Liver (tissue), 8 donors: ENCODE measurements at regions not wholly inside any gene's neighbourhood (a gene's known extent, or its start where the extent isn't known, plus 50 kb on each side); places are given as distances from the start of the nearest gene placed in this dataset.

Experiments used
- DNase-seq: peaks from one replicate; pipeline ENCODE4 v3.0.0-alpha.2; 2017; ENCODE audit warnings: low spot score
- H3K27ac ChIP-seq, 2 donors: one replicate each; pipeline ENCODE4 v1.7.0; 2013; ENCODE audit warnings: inconsistent platforms in 2 of 2, low read length in 2 of 2, control low read depth in 1 of 2, low read depth in 1 of 2, mild to moderate bottlenecking in 1 of 2
- H3K27me3 ChIP-seq, 4 donors: one replicate each; pipeline versions ENCODE4 v1.6.1 to v1.7.0; 2013; ENCODE audit warnings: low read length in 3 of 4, inconsistent platforms in 1 of 4, mild to moderate bottlenecking in 1 of 4, moderate library complexity in 1 of 4; ENCODE audit not compliant: control insufficient read depth in 4 of 4, insufficient read depth in 4 of 4
- H3K36me3 ChIP-seq, 4 donors: one replicate each; pipeline versions ENCODE4 v1.6.1 to v1.7.0; 2013; ENCODE audit warnings: low read length in 3 of 4, mild to moderate bottlenecking in 3 of 4, low read depth in 1 of 4, moderate library complexity in 1 of 4; ENCODE audit not compliant: control insufficient read depth in 4 of 4, insufficient read depth in 3 of 4
- H3K4me1 ChIP-seq, 4 donors: one replicate each; pipeline versions ENCODE4 v1.6.1 to v1.7.0; 2013; ENCODE audit warnings: low read length in 3 of 4, mild to moderate bottlenecking in 3 of 4, moderate library complexity in 1 of 4; ENCODE audit not compliant: control insufficient read depth in 4 of 4, insufficient read depth in 4 of 4
- H3K4me3 ChIP-seq, 3 donors: one replicate each; pipeline versions ENCODE4 v1.6.1 to v1.7.0; 2013; ENCODE audit warnings: low read length in 3 of 3, control low read depth in 1 of 3, low read depth in 1 of 3, mild to moderate bottlenecking in 1 of 3
- H3K9ac ChIP-seq, 2 donors: one replicate each; pipeline ENCODE4 v1.7.0; 2013; ENCODE audit warnings: low read length in 2 of 2, mild to moderate bottlenecking in 2 of 2, moderate library complexity in 2 of 2, control low read depth in 1 of 2, low read depth in 1 of 2
- H3K9me3 ChIP-seq, 4 donors: one replicate each; pipeline versions ENCODE4 v1.6.1 to v1.7.0; 2013; ENCODE audit warnings: low read length in 3 of 4; ENCODE audit not compliant: control insufficient read depth in 4 of 4
- EGR1 ChIP-seq, 2 donors: IDR thresholded peaks; 2 replicates each; pipeline ENCODE4 v1.6.1; 2016 to 2018; ENCODE audit warnings: antibody characterized with exemption in 2 of 2, low read depth in 2 of 2
- FOXA1 ChIP-seq: IDR thresholded peaks from 2 replicates; pipeline ENCODE4 v1.6.1; 2016; ENCODE audit warnings: antibody characterized with exemption
- HNF4A ChIP-seq, 2 donors: conservative IDR thresholded peaks; 2 replicates each; pipeline ENCODE4 v1.6.1; 2016; ENCODE audit warnings: antibody characterized with exemption in 2 of 2, mild to moderate bottlenecking in 2 of 2
- HNF4G ChIP-seq: IDR thresholded peaks from 2 replicates; pipeline ENCODE4 v1.6.1; 2016; ENCODE audit warnings: antibody characterized with exemption
- JUND ChIP-seq, 2 donors: IDR thresholded peaks; 2 replicates each; pipeline ENCODE4 v1.6.1; 2016; ENCODE audit warnings: antibody characterized with exemption in 2 of 2
- NR2F2 ChIP-seq: IDR thresholded peaks from 2 replicates; pipeline ENCODE4 v1.6.1; 2016; ENCODE audit warnings: antibody characterized with exemption
- RXRA ChIP-seq, 2 donors: IDR thresholded peaks; 2 replicates each; pipeline ENCODE4 v1.6.1; 2017 to 2018; ENCODE audit warnings: antibody characterized with exemption in 2 of 2, mild to moderate bottlenecking in 1 of 2
- SP1 ChIP-seq: IDR thresholded peaks from 2 replicates; pipeline ENCODE4 v1.6.1; 2018; ENCODE audit warnings: antibody characterized with exemption, mild to moderate bottlenecking
- TAF1 ChIP-seq: conservative IDR thresholded peaks from 2 replicates; pipeline ENCODE4 v1.6.1; 2016; ENCODE audit warnings: antibody characterized with exemption, mild to moderate bottlenecking
- WGBS: extraction: QIAGEN DNeasy Blood & Tissue Kit; methylation state at CpG from one replicate; pipeline ENCODE4 v1.1.7; 2013; 5-methylcytosine and 5-hydroxymethylcytosine counted together
- TF ChIP-seq, protein P1 (sequence below): IDR thresholded peaks from 2 replicates; pipeline ENCODE4 v1.6.1; 2016; ENCODE audit warnings: antibody characterized with exemption
- TF ChIP-seq, protein P2 (sequence below): fragments of 150-350 bp; IDR thresholded peaks from 2 replicates; pipeline ENCODE4 v1.5.1; 2017; ENCODE audit warnings: improper control_type of control experiment, low read depth, low read length; ENCODE audit not compliant: missing input control
- TF ChIP-seq, protein P3 (sequence below): IDR thresholded peaks from 2 replicates; pipeline ENCODE4 v1.6.1; 2016; ENCODE audit warnings: antibody characterized with exemption, mild to moderate bottlenecking
- donor health status: healthy.
- donor health status: healthy.
- donor health status: healthy.
- donor health status: healthy.
- donor health status: healthy.

DNA sequence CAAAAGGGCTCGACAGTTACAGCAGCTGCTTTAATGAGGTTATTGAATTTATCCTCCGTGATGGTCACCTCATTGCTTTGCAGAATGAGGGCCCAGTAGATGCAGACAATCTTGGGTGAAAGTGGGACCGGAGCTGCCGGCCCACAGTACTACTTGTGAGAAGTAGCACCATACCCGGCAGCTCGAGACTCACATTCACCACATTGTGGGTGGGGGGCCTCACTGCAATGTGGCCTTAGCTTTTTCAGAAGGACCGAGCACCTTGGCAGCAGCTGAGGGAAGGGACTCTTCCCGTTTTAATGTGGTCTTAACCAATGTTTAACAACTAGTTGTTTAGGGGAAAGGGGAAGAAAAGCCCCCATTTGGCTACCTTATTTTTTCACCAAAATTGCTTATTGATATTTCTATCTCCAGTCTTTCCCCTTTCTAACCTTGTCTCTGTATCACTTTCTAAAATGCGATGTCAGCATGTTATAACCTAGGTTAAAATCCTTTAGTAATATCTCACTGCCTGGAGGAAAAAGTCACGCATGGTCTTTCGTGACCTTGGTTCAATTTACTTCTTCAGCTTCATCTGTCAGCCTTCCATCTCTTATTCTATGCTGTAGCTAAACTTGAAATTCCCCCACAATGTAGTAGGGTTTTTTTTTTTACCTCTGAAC is 87.4 kb upstream of the PHYHIPL start:
- 92% methylated on average over 11 of the region's 11 CpGs for WGBS
- Histone ChIP-seq H3K9me3 (no peaks in the 10 kb centered on the region), H3K27ac (no peak overlapping the region), H3K4me3 (no peak overlapping the region), H3K36me3 (no peaks in the 10 kb centered on the region), H3K9ac (no peak overlapping the region), H3K4me1 (no peaks in the 10 kb centered on the region), H3K27me3 (no peaks in the 10 kb centered on the region)
- TF ChIP-seq JUND (IDR thresholded peaks at IDR 0.05) (no peak), FOXA1 (no peak), HNF4G (no peak), RXRA (IDR thresholded peaks at IDR 0.05) (no peak), HNF4A (conservative IDR thresholded peaks at IDR 0.05) (no peak)
- DNase-seq = no peak

DNA sequence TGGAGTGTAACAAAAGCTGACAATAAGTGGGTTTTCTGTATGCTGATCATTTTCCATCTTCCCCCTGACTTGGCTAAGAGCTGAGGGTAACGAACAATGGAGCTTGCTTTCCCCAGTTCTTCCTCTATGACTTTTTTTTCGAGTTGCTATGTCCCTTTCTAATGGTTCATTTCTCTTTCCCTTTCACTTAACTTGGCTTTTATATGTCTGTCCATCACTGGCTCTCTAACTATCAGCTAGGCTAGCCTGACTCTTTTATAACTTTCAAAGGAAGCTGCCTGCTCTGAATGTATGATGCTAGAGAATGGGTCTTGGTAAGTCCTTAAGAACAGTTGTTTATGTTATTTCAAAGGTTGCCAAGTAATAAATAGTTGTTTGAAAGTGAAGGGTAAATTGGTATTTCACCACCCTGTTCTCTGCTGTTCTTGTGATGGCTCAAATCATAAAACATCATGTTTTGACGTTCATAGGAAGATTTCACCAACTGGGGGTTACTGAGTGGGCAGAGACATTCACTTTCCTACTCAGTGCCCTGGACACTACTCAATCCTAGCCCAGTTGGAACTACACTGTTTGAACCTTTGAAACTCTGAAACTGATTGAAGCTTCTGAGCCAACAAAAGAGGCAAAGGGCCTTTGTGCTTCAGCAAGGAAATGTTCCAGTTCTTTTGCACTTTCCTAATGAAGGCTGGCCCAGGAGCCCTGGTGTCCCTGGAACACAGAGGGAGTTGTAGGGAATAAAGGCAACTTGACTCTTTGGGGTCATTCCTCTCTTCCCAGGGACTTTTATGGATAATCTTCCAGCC is 85.4 kb upstream of the PHYHIPL start:
- Histone ChIP-seq H3K4me3 (no peak overlapping the region), H3K27ac (no peak overlapping the region), H3K27me3 (no peaks in the 10 kb centered on the region), H3K4me1 (no peaks in the 10 kb centered on the region), H3K9me3 (no peaks in the 10 kb centered on the region), H3K36me3 (no peaks in the 10 kb centered on the region), H3K9ac (no peak overlapping the region)
- DNase-seq = no peak
- 78% methylated on average over 3 of the region's 3 CpGs for WGBS
- TF ChIP-seq SP1 (no peak), RXRA (IDR thresholded peaks at IDR 0.05) (no peak), FOXA1 (no peak), NR2F2 (no peak), HNF4G (no peak), JUND (IDR thresholded peaks at IDR 0.05) (no peak), EGR1 (IDR thresholded peaks at IDR 0.05; ENCODE audit: low read depth in 2 of 2) (no peak), TAF1 (no peak)
- TF ChIP-seq, protein P1, sequence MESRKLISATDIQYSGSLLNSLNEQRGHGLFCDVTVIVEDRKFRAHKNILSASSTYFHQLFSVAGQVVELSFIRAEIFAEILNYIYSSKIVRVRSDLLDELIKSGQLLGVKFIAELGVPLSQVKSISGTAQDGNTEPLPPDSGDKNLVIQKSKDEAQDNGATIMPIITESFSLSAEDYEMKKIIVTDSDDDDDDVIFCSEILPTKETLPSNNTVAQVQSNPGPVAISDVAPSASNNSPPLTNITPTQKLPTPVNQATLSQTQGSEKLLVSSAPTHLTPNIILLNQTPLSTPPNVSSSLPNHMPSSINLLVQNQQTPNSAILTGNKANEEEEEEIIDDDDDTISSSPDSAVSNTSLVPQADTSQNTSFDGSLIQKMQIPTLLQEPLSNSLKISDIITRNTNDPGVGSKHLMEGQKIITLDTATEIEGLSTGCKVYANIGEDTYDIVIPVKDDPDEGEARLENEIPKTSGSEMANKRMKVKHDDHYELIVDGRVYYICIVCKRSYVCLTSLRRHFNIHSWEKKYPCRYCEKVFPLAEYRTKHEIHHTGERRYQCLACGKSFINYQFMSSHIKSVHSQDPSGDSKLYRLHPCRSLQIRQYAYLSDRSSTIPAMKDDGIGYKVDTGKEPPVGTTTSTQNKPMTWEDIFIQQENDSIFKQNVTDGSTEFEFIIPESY = no peak
- TF ChIP-seq, protein P2, sequence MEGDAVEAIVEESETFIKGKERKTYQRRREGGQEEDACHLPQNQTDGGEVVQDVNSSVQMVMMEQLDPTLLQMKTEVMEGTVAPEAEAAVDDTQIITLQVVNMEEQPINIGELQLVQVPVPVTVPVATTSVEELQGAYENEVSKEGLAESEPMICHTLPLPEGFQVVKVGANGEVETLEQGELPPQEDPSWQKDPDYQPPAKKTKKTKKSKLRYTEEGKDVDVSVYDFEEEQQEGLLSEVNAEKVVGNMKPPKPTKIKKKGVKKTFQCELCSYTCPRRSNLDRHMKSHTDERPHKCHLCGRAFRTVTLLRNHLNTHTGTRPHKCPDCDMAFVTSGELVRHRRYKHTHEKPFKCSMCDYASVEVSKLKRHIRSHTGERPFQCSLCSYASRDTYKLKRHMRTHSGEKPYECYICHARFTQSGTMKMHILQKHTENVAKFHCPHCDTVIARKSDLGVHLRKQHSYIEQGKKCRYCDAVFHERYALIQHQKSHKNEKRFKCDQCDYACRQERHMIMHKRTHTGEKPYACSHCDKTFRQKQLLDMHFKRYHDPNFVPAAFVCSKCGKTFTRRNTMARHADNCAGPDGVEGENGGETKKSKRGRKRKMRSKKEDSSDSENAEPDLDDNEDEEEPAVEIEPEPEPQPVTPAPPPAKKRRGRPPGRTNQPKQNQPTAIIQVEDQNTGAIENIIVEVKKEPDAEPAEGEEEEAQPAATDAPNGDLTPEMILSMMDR = no peak
- TF ChIP-seq, protein P3, sequence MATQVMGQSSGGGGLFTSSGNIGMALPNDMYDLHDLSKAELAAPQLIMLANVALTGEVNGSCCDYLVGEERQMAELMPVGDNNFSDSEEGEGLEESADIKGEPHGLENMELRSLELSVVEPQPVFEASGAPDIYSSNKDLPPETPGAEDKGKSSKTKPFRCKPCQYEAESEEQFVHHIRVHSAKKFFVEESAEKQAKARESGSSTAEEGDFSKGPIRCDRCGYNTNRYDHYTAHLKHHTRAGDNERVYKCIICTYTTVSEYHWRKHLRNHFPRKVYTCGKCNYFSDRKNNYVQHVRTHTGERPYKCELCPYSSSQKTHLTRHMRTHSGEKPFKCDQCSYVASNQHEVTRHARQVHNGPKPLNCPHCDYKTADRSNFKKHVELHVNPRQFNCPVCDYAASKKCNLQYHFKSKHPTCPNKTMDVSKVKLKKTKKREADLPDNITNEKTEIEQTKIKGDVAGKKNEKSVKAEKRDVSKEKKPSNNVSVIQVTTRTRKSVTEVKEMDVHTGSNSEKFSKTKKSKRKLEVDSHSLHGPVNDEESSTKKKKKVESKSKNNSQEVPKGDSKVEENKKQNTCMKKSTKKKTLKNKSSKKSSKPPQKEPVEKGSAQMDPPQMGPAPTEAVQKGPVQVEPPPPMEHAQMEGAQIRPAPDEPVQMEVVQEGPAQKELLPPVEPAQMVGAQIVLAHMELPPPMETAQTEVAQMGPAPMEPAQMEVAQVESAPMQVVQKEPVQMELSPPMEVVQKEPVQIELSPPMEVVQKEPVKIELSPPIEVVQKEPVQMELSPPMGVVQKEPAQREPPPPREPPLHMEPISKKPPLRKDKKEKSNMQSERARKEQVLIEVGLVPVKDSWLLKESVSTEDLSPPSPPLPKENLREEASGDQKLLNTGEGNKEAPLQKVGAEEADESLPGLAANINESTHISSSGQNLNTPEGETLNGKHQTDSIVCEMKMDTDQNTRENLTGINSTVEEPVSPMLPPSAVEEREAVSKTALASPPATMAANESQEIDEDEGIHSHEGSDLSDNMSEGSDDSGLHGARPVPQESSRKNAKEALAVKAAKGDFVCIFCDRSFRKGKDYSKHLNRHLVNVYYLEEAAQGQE = no peak
